ENCODE measurements at regions not wholly inside any gene's neighbourhood (a gene's known extent, or its start where the extent isn't known, plus 50 kb on each side); places are given as distances from the start of the nearest gene placed in this dataset.
A peak's percentile ranks its signal among the peaks of the same experiment; 100 is the strongest.

DNA sequence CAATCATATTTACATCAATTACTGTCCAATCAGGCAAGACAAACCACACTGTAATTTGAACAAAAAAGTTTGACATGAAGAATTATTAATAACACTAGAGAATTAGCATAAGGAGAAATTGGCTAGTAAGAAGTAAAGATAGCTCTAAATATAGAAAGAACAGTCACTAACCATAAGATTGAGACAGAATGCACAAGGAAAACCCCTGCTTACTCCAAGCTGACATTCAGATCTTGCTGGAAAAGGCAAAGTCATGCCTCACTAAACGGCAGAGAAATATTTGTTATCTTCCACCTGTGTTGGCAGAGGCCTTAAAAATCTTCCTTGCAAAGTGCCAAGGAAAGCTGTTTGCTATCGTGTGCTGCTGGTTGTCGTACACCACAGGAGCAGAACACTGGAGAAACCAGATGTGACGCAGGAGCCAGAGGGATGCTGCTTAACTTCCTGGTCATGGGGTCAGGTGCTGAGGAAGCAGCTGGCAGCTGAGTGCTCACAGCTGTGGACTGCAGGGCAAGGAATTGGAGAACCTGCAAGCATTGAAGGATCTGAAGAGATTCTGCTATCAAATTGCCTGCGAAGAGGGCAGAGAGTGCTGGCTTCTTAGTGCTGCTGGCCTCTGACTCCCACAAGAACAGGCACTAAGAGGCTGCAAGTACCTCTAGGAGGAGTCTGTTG, 1323.3 kb downstream of the LRFN5 start:
- H3K27me3 ChIP-seq (ENCODE audit: control insufficient read depth, insufficient read depth, low read length) = no peaks in the 10 kb centered on the region
- TF ChIP-seq EZH2 (IDR thresholded peaks at IDR 0.05; ENCODE audit: low read length, missing control alignments) = no peak
- TF ChIP-seq, protein P1, sequence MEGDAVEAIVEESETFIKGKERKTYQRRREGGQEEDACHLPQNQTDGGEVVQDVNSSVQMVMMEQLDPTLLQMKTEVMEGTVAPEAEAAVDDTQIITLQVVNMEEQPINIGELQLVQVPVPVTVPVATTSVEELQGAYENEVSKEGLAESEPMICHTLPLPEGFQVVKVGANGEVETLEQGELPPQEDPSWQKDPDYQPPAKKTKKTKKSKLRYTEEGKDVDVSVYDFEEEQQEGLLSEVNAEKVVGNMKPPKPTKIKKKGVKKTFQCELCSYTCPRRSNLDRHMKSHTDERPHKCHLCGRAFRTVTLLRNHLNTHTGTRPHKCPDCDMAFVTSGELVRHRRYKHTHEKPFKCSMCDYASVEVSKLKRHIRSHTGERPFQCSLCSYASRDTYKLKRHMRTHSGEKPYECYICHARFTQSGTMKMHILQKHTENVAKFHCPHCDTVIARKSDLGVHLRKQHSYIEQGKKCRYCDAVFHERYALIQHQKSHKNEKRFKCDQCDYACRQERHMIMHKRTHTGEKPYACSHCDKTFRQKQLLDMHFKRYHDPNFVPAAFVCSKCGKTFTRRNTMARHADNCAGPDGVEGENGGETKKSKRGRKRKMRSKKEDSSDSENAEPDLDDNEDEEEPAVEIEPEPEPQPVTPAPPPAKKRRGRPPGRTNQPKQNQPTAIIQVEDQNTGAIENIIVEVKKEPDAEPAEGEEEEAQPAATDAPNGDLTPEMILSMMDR (conservative IDR thresholded peaks at IDR 0.05 in 1 of 2, IDR thresholded peaks at IDR 0.05 in 1 of 2; ENCODE audit: low read depth in 1 of 2, low read length in 2 of 2) = no peak
- no peaks in the 10 kb centered on the region for H3K79me2 ChIP-seq (ENCODE audit: control insufficient read depth, insufficient read depth, low read length)
- no peaks in the 10 kb centered on the region for H3K4me1 ChIP-seq (ENCODE audit: control insufficient read depth, extremely low read depth, insufficient read depth, low read length)
- H2AFZ ChIP-seq (ENCODE audit: low read length) = no peak overlapping the region
- no peak overlapping the region for H3K4me3 ChIP-seq (replicated peaks in 1 of 4; ENCODE audit: control extremely low read depth in 1 of 4, insufficient read depth in 1 of 4, low read depth in 3 of 4, low read length in 4 of 4)
- no peak overlapping the region for H3K9ac ChIP-seq (ENCODE audit: insufficient read depth, low read length)
- H3K9me3 ChIP-seq (ENCODE audit: control insufficient read depth, insufficient read depth, low read depth, low read length) = no peaks in the 10 kb centered on the region
- H3K27ac ChIP-seq (ENCODE audit: insufficient read depth, low read length) = no peak overlapping the region
- H3K4me2 ChIP-seq (ENCODE audit: extremely low read depth, insufficient read depth, low read length) = no peak overlapping the region
- DNase-seq (ENCODE audit: low read depth in 2 of 2) = peak in 1 of 2 donors; percentile 80
- no peaks in the 10 kb centered on the region for H3K36me3 ChIP-seq (ENCODE audit: control insufficient read depth, insufficient read depth, low read length)
- no peaks in the 10 kb centered on the region for H4K20me1 ChIP-seq (ENCODE audit: control insufficient read depth, extremely low read depth, insufficient read depth, low read length)

- H4K20me1 ChIP-seq (ENCODE audit: control insufficient read depth, extremely low read depth, insufficient read depth, low read length) = no peaks in the 10 kb centered on the region
- H3K9me3 ChIP-seq (ENCODE audit: control insufficient read depth, insufficient read depth, low read depth, low read length) = no peaks in the 10 kb centered on the region
- H3K9ac ChIP-seq (ENCODE audit: insufficient read depth, low read length) = no peak overlapping the region
- TF ChIP-seq, protein P1 (conservative IDR thresholded peaks at IDR 0.05 in 1 of 2, IDR thresholded peaks at IDR 0.05 in 1 of 2; ENCODE audit: low read depth in 1 of 2, low read length in 2 of 2) = no peak
- no peak for TF ChIP-seq EZH2 (IDR thresholded peaks at IDR 0.05; ENCODE audit: low read length, missing control alignments)
- no peaks in the 10 kb centered on the region for H3K4me1 ChIP-seq (ENCODE audit: control insufficient read depth, extremely low read depth, insufficient read depth, low read length)
- no peaks in the 10 kb centered on the region for H3K36me3 ChIP-seq (ENCODE audit: control insufficient read depth, insufficient read depth, low read length)
- no peak overlapping the region for H3K4me3 ChIP-seq (replicated peaks in 1 of 4; ENCODE audit: control extremely low read depth in 1 of 4, insufficient read depth in 1 of 4, low read depth in 3 of 4, low read length in 4 of 4)
- H3K4me2 ChIP-seq (ENCODE audit: extremely low read depth, insufficient read depth, low read length) = no peak overlapping the region
- no peaks in the 10 kb centered on the region for H3K27me3 ChIP-seq (ENCODE audit: control insufficient read depth, insufficient read depth, low read length)
- no peaks in the 10 kb centered on the region for H3K79me2 ChIP-seq (ENCODE audit: control insufficient read depth, insufficient read depth, low read length)
- H3K27ac ChIP-seq (ENCODE audit: insufficient read depth, low read length) = no peak overlapping the region
- no peak overlapping the region for H2AFZ ChIP-seq (ENCODE audit: low read length)
- DNase-seq (ENCODE audit: low read depth in 2 of 2) = no peak
Measured at GRCh38 chr14:42927313-42927712, 1320.6 kb downstream of the LRFN5 start.

GRCh38 chr14:42921901-42922300, 1315.2 kb downstream of the LRFN5 start:
- no peak for DNase-seq (ENCODE audit: low read depth in 2 of 2)
- H4K20me1 ChIP-seq (ENCODE audit: control insufficient read depth, extremely low read depth, insufficient read depth, low read length) = no peaks in the 10 kb centered on the region
- H3K4me1 ChIP-seq (ENCODE audit: control insufficient read depth, extremely low read depth, insufficient read depth, low read length) = no peaks in the 10 kb centered on the region
- H3K36me3 ChIP-seq (ENCODE audit: control insufficient read depth, insufficient read depth, low read length) = no peaks in the 10 kb centered on the region
- H3K4me2 ChIP-seq (ENCODE audit: extremely low read depth, insufficient read depth, low read length) = no peak overlapping the region
- H3K9ac ChIP-seq (ENCODE audit: insufficient read depth, low read length) = no peak overlapping the region
- no peaks in the 10 kb centered on the region for H3K27me3 ChIP-seq (ENCODE audit: control insufficient read depth, insufficient read depth, low read length)
- no peak overlapping the region for H3K27ac ChIP-seq (ENCODE audit: insufficient read depth, low read length)
- no peak overlapping the region for H2AFZ ChIP-seq (ENCODE audit: low read length)
- H3K9me3 ChIP-seq (ENCODE audit: control insufficient read depth, insufficient read depth, low read depth, low read length) = no peaks in the 10 kb centered on the region
- H3K79me2 ChIP-seq (ENCODE audit: control insufficient read depth, insufficient read depth, low read length) = no peaks in the 10 kb centered on the region
- TF ChIP-seq, protein P1 (conservative IDR thresholded peaks at IDR 0.05 in 1 of 2, IDR thresholded peaks at IDR 0.05 in 1 of 2; ENCODE audit: low read depth in 1 of 2, low read length in 2 of 2) = no peak
- TF ChIP-seq EZH2 (IDR thresholded peaks at IDR 0.05; ENCODE audit: low read length, missing control alignments) = no peak
- no peak overlapping the region for H3K4me3 ChIP-seq (replicated peaks in 1 of 4; ENCODE audit: control extremely low read depth in 1 of 4, insufficient read depth in 1 of 4, low read depth in 3 of 4, low read length in 4 of 4)
